Lower leg skin (tissue), 4 donors: ENCODE measurements at regions not wholly inside any gene's neighbourhood (a gene's known extent, or its start where the extent isn't known, plus 50 kb on each side); places are given as distances from the start of the nearest gene placed in this dataset.
A peak's percentile ranks its signal among the peaks of the same experiment; 100 is the strongest.

Source experiments
- DNase-seq, 2 donors: peaks; one replicate each; pipeline ENCODE4 v3.0.0-alpha.2; 2019; ENCODE audit warnings: low spot score in 2 of 2
- H3K4me3 ChIP-seq: fragments of 200-600 bp; sonication (generic); 2 replicates; pipeline ENCODE4 v1.5.1; 2017; ENCODE audit warnings: mild to moderate bottlenecking, low read depth; ENCODE audit not compliant: poor library complexity, severe bottlenecking
- POLR2A ChIP-seq, 2 donors: fragments of 450-650 bp; IDR thresholded peaks; one replicate each; pipeline ENCODE4 v1.6.1; 2016 to 2017; ENCODE audit warnings: antibody characterized with exemption in 2 of 2, mild to moderate bottlenecking in 1 of 2, moderate library complexity in 1 of 2
- WGBS, 2 donors: methylation state at CpG; one replicate each; pipeline ENCODE4 v1.1.5; 2018; 5-methylcytosine and 5-hydroxymethylcytosine counted together
- intact Hi-C: fragments of 100-400 bp; cut with DNase I; formaldehyde crosslinking; loops from one replicate; pipeline ENCODE4 v1.15.0; 2023; ENCODE audit warnings: low total_unique reads
- TF ChIP-seq, protein P1 (sequence below), 3 donors: fragments of 450-650 bp; IDR thresholded peaks; one replicate each; pipeline ENCODE4 v1.5.1; 2016; ENCODE audit warnings: antibody characterized with exemption in 3 of 3, mild to moderate bottlenecking in 3 of 3, moderate library complexity in 2 of 3

DNA sequence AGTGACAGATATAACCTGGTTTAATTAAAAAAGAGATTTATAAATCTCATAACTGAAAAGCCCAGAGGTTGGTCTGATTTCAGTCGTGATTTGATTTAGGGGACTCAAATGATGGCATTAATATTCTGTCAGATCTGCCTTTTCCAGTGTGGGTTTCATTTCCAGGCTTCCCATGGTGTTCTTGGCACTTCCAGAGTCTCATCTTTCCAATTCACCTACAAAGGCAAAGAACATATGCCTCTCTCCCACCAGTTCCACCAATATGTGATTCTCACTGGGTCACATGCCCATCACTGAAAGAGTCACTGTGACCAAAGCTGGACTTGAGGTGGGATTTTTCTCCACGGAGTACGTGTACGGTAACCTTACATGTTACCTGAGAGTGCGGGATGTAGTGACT, 137.4 kb upstream of the IL12B start:
- intact Hi-C loops: no loop called here
- WGBS, 2 donors: 90 to 94% methylated on average over 5 of the region's 5 CpGs
- TF ChIP-seq POLR2A (IDR thresholded peaks at IDR 0.05): no peak
- TF ChIP-seq, protein P1, sequence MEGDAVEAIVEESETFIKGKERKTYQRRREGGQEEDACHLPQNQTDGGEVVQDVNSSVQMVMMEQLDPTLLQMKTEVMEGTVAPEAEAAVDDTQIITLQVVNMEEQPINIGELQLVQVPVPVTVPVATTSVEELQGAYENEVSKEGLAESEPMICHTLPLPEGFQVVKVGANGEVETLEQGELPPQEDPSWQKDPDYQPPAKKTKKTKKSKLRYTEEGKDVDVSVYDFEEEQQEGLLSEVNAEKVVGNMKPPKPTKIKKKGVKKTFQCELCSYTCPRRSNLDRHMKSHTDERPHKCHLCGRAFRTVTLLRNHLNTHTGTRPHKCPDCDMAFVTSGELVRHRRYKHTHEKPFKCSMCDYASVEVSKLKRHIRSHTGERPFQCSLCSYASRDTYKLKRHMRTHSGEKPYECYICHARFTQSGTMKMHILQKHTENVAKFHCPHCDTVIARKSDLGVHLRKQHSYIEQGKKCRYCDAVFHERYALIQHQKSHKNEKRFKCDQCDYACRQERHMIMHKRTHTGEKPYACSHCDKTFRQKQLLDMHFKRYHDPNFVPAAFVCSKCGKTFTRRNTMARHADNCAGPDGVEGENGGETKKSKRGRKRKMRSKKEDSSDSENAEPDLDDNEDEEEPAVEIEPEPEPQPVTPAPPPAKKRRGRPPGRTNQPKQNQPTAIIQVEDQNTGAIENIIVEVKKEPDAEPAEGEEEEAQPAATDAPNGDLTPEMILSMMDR (IDR thresholded peaks at IDR 0.05): no peak
- no peak overlapping the region for H3K4me3 ChIP-seq
- DNase-seq: no peak

DNA sequence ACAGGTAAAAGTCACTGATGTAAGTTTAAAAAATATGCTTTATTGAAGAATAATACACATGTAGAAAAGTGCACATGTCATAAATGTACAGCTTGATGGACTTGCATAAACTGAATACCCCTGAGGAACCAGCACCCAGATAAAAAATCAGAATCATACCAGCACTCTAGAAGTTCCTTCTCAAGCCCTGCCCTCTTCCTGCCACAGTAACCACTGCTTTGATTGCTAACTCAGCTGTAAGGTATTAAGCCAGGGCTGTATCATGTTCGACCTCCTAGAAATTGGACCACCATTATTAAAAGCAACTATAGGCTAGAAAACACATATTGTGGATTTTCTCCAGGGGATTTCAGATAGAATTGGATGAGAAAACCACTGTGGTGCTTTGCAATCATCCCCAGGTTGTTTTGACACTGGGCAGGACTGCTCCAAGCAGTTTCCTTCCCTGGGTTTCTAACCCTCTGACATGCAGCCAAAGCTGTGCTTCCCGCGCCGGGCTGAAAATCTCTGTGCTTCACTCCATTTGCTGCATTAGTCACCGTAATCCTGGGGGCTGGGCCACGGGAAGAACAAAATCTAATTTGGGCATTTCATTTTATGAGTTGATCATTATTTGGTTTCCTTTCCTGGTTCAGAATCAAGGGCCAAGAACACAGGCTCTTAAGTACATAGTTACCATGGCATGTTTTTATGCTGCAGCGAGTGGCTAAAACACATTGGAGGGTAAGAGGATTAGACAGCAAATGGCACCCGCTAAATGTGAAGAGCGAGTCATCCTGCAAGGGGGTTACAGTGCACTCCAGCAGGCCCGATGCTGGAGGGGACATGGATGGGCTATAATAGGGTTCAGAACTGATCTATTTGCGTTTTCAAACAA, 139.4 kb upstream of the IL12B start:
- H3K4me3 ChIP-seq: no peak overlapping the region
- intact Hi-C loops: no loop called here
- TF ChIP-seq POLR2A (IDR thresholded peaks at IDR 0.05): no peak
- TF ChIP-seq, protein P1 (IDR thresholded peaks at IDR 0.05): no peak
- DNase-seq: no peak
- 59 to 69% methylated on average over 11 of the region's 11 CpGs for WGBS, 2 donors

DNA sequence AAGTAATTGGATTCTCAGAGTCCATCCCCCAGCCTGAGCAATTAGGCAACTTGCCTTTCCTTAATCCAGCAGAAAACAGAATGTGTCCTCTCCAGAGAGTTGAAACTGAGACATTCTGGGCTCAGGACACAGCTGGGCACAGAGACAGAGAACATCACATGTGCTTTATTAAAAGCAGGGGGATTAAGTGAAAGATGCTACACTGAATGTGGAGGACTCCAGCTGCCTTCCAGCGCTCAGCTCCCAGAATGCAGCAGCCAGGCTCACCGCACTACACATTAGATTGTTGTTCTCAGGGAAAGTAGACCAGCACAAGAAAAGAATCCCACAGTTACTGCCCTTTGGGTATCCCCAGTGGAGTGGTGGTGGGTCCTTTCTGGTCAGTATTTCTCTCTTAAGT, 141.6 kb upstream of the IL12B start:
- WGBS, 2 donors: 46 to 60% methylated on average over 2 of the region's 2 CpGs
- DNase-seq: peak; percentile 68 to 91
- intact Hi-C loops: no loop called here
- H3K4me3 ChIP-seq: no peak overlapping the region
- no peak for TF ChIP-seq POLR2A (IDR thresholded peaks at IDR 0.05)
- TF ChIP-seq, protein P1 (IDR thresholded peaks at IDR 0.05): no peak

DNA sequence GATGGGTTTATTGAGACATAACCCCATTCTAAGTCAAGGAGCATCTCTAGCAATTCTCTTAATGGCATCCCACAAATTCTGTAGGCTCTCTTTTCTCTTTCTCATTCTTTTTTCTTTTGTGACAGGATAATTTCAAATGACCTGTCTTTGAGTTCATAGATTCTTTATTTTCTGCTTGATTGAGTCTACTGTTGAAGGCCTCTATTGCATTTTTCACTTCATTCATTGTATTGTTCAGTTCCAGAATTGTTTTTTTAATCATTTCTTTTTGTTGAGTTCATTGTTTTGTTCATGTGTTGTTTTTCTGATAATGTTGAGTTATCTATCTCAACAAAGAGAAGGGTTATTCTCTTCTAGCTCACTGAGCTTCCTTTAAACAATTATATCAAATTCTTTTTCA, 144.7 kb upstream of the IL12B start:
- no peak overlapping the region for H3K4me3 ChIP-seq
- no peak for TF ChIP-seq POLR2A (IDR thresholded peaks at IDR 0.05)
- TF ChIP-seq, protein P1 (IDR thresholded peaks at IDR 0.05): no peak
- DNase-seq: no peak
- intact Hi-C loops: no loop called here

DNA sequence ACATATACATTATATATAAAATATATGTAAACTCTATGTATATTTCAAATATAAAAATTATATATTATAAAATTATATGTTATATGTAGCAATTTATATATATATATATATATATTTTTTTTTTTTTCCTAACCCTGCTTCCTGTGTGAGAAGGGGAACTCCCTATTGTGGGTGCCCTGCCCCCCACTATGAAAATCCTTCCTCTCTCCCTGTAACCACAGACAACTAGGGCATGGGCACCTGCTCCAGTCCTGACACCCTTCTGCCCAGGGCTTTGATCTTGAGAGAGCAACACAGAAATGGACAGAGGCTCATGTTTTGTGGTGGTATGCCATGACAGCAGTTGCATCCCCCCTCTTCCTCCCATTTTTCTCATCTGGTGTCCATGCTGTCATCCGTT, 148.7 kb upstream of the IL12B start:
- WGBS, 2 donors: 69 to 91% methylated on average over 1 of the region's 1 CpG
- no peak for DNase-seq
- intact Hi-C loops: no loop called here
- H3K4me3 ChIP-seq: no peak overlapping the region
- no peak for TF ChIP-seq POLR2A (IDR thresholded peaks at IDR 0.05)
- TF ChIP-seq, protein P1 (IDR thresholded peaks at IDR 0.05): no peak

DNA sequence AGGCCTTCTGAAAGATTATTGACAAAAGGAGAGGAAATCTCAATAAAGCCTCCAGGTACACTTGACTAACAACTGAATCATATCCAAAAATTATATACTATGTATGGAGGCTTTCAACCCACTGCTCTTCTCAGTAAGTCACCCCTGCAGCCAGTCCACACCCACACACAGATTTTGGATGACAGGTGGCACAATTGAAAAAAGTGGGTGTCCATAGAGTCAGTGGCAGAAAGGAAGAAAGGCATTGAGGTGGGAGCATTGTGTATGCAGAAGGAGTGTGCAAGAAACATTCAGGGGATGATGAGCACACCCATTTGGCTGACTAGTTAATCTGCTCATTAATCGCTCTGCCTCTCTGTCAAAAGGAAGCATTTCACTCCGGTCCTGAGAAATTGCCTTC, 150.6 kb upstream of the IL12B start:
- intact Hi-C loops: no loop called here
- no peak for TF ChIP-seq POLR2A (IDR thresholded peaks at IDR 0.05)
- TF ChIP-seq, protein P1 (IDR thresholded peaks at IDR 0.05): no peak

More for the DNA sequence above, 150.6 kb upstream of the IL12B start:
- WGBS, 2 donors: 92% methylated on average over 2 of the region's 2 CpGs
- no peak for DNase-seq
- no peak overlapping the region for H3K4me3 ChIP-seq
